ENCODE measurements at regions not wholly inside any gene's neighbourhood (a gene's known extent, or its start where the extent isn't known, plus 50 kb on each side); places are given as distances from the start of the nearest gene placed in this dataset.

DNA sequence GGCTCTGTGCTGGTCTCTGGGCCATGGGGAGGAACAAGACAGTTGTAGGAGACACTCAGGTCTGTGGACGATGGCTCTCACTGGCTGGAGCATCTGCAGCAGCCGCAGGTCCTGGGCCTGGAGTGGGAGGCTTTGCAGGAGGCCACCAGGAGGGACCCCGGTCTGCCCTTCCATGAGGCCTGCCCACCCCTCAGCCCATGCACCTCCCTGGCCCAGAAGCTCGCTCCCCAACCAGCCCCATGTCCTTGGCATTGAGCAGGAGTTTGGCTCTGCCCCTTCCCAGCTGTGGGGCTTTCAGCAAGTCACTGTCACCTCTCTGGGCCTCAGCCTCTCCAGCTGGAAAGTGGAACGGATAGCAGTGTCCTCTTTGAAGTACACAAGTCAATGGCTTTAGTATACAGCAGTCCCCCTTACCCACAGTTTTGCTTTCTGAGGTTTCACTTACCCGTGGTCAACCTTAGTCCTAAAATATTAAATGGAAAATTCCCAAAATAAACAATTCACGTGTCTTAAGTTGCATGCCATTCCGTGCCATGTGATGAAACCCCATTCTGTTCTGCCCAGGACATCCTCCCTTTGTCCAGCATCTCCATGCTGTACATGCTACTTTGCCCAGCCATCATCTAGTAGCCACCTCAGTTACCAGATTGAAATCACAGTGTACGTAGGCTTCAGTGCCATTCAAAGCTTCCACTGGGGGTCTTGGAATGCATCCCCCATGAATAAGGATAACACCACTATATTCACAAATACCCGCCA lies 104.0 kb downstream of the CPZ start:
- no peak for DNase-seq (ENCODE audit: low read depth)
- no peak for TF ChIP-seq CTCF (IDR thresholded peaks at IDR 0.05; ENCODE audit: low read depth, low read length, missing control alignments)
- in situ Hi-C loops (cut with HindIII; ENCODE audit: low sequenced_read_pairs), result no loop called here
- no peak overlapping the region for H3K4me3 ChIP-seq (ENCODE audit: low read depth, low read length)

- no peak for TF ChIP-seq CTCF (IDR thresholded peaks at IDR 0.05; ENCODE audit: low read depth, low read length, missing control alignments)
- no peak overlapping the region for H3K4me3 ChIP-seq (ENCODE audit: low read depth, low read length)
- DNase-seq (ENCODE audit: low read depth), result no peak
- in situ Hi-C loops (cut with HindIII; ENCODE audit: low sequenced_read_pairs), result no loop called here
These were observed 103.0 kb downstream of the CPZ start for GRCh38 chr4:8695237-8696219.

- in situ Hi-C loops (cut with HindIII; ENCODE audit: low sequenced_read_pairs), result no loop called here
These were observed 102.1 kb downstream of the CPZ start for GRCh38 chr4:8694651-8695151.

DNA sequence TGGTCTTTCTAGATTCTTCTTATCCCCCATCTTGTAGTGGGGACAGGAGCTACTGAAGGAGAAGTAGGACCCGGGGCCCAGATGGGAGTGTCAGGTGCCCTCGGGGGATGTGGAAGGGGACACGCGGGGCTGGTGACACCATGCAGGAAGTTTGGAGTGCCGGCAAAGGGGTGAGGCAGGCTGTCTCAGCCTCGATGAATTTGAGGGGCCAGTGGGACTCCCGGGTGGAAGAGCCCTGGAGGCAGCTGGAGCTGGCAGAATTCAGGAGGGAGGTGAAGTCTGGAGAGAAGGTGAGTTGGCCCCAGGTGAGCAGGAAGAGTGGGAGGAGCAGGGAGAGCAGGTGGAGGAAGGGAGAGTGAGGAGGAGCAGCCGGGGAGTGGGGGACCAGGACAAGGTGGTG lies 101.7 kb downstream of the CPZ start:
- no peak overlapping the region for H3K4me3 ChIP-seq (ENCODE audit: low read depth, low read length)
- DNase-seq (ENCODE audit: low read depth), result no peak
- in situ Hi-C loops (cut with HindIII; ENCODE audit: low sequenced_read_pairs), result no loop called here

More at GRCh38 chr4:8694651-8695151, 102.1 kb downstream of the CPZ start:
- no peak for DNase-seq (ENCODE audit: low read depth)
- no peak overlapping the region for H3K4me3 ChIP-seq (ENCODE audit: low read depth, low read length)
- TF ChIP-seq CTCF (IDR thresholded peaks at IDR 0.05; ENCODE audit: low read depth, low read length, missing control alignments), result no peak

DNA sequence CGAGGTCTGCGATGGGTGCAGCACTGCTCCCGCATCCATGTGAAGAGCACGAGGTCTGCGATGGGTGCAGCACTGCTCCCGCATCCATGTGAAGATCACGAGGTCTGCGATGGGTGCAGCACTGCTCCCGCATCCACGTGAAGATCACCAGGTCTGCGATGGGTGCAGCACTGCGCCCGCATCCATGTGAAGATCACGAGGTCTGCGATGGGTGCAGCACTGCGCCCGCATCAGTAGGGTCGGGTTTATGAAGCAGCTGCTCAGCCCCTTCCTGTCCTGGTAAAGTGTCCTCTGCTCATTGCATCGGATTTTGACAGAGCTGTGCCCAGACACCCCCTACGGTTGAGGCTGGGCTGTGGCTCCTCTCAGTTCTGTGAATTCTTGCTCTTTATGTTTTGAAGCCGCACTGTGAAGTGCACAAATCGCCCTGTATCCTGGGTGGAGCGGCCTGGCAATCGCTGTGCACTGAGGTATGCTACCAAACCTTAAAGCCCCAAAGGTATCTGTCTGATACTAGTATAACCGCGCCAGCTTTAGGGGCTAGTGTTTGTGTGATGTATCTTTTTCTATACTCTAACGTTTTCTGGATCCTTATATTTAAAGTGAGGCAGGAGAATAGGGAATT lies 98.7 kb downstream of the CPZ start:
- no peak for DNase-seq (ENCODE audit: low read depth)
- in situ Hi-C loops (cut with HindIII; ENCODE audit: low sequenced_read_pairs), result no loop called here
- H3K4me3 ChIP-seq (ENCODE audit: low read depth, low read length), result no peak overlapping the region
- TF ChIP-seq CTCF (IDR thresholded peaks at IDR 0.05; ENCODE audit: low read depth, low read length, missing control alignments), result no peak

More for the DNA sequence above, 101.7 kb downstream of the CPZ start:
- TF ChIP-seq CTCF (IDR thresholded peaks at IDR 0.05; ENCODE audit: low read depth, low read length, missing control alignments), result no peak
